GM10266 (cell line): ENCODE measurements at regions not wholly inside any gene's neighbourhood (a gene's known extent, or its start where the extent isn't known, plus 50 kb on each side); places are given as distances from the start of the nearest gene placed in this dataset.

Experiments
- DNase-seq: peaks from one replicate; pipeline ENCODE4 v3.0.0; 2012; ENCODE audit errors: extremely low spot score
- TF ChIP-seq, protein P1 (sequence below): IDR thresholded peaks from 2 replicates; pipeline ENCODE4 v1.5.1; 2012; ENCODE audit warnings: mild to moderate bottlenecking, low read depth; ENCODE audit not compliant: control insufficient read depth, insufficient read depth; ENCODE audit errors: missing control alignments

DNA sequence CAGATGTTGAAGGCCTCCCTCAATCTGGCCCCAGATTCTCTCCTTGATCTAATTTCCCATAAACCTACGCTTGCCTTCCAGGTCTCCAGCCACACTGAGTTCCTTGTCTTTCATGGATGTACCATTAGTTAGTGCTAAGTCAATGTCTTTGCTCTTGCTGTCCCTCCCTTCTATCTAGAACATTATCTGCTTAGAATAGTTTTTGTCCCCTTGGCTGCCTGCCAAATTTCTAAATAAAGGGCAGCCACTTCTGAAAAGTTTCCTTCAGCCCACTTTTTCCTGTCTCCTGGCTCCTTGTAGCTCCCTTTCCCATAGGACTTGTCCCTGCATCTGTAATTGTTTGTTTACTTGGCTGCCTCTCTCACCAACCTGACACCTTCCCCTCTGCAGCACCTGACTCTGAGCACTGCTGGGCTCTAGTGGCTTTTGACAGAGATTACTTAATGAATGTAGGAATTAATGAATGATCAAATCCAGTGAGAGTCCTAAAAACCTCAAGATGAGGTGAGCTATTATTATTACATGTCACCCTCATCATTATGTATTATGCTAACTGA is 58.3 kb downstream of the CXCL12 start:
- DNase-seq: no peak
- TF ChIP-seq, protein P1, sequence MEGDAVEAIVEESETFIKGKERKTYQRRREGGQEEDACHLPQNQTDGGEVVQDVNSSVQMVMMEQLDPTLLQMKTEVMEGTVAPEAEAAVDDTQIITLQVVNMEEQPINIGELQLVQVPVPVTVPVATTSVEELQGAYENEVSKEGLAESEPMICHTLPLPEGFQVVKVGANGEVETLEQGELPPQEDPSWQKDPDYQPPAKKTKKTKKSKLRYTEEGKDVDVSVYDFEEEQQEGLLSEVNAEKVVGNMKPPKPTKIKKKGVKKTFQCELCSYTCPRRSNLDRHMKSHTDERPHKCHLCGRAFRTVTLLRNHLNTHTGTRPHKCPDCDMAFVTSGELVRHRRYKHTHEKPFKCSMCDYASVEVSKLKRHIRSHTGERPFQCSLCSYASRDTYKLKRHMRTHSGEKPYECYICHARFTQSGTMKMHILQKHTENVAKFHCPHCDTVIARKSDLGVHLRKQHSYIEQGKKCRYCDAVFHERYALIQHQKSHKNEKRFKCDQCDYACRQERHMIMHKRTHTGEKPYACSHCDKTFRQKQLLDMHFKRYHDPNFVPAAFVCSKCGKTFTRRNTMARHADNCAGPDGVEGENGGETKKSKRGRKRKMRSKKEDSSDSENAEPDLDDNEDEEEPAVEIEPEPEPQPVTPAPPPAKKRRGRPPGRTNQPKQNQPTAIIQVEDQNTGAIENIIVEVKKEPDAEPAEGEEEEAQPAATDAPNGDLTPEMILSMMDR: no peak

DNA sequence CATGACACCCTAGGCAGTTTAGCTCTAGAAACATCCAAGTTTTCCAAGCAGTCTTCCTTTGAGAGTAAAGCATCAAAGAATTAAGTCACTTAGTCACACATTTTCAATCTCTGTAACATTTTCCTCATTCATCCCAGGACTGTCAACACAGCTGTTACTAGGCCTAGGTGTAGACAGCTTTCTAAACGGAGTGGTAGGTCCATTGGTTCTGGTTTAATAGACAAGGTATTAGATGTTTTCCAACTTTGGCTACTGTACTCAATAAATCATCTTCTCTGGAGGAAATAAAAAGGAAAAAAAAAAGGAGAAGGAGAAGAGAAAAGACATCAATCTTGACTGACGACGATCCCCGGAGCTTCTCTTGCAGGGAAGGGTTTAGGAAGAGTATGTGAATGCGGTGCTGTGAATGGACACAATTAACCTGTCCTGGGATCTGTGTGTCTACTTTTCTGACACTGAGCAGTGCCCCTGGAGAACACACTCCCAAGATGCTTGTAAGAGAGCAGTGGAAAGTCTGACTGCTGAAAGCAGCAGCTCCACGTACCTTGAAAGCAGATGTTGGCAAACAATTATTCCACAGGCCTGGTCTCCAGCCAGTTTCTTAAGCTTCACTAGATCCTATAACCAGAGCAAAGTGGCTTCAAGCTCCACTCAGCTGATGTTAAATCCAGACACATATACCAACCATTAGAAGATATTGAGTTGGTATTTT is 59.1 kb downstream of the CXCL12 start:
- TF ChIP-seq, protein P1: no peak
- DNase-seq: no peak

DNA sequence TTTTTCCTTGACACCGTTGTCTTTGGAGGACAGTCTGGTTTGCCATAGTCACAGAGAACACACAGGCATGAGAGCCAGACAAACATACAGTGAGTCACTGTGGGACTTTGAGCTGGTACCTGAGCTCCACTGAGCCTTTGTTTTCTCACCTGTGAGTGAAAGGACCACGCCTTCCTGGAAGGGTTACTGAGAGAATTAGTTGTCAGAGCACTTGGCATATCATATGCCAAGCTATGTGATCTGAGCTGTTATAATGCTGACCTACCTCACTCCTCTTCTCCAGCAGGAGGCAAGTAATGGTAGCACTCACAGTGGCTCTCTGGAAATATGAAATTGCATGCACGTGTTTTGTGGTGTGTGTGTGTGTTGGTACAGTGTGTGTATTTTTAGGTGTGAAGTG is 59.7 kb downstream of the CXCL12 start:
- no peak for DNase-seq

DNA sequence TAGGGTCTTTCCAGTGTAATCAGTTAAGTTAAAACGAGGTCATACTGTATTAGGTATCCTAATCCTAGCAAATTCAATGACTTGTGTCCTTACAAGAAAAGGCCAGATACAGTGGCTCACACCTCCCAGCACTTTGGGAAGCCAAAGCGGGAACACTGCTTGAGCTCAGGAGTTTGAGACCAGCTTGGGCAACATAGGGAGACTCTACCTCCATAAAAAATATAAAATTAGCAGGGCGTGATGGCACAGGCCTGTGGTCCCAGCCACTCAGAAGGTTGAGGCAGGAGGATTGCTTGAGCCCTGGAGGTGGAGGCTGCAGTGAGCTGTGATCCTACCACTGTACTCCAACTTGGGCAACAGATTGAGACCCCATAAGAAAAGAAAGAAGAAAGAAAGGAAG is 61.1 kb downstream of the CXCL12 start:
- DNase-seq: no peak
- TF ChIP-seq, protein P1: no peak

More for the DNA sequence above, 59.7 kb downstream of the CXCL12 start:
- TF ChIP-seq, protein P1: no peak

DNA sequence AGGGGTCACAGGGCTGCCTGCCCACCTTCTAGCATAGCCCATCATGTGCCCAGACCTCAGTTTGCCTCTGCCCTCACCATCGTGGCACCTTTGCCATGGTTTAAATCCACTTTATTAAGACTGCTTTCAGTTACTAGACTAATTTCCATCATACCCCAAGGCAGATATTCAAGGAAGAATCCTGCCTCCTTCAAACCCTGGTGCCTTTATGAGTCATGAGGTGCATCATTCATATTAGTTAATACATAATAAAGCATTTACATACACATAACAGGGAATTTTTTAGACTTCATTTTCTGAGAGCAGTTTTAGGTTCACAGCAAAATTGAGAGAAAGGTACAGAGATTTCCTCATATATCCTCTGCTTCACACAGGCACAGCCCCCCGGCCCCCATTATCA is 62.8 kb downstream of the CXCL12 start:
- no peak for DNase-seq
- TF ChIP-seq, protein P1: no peak

DNA sequence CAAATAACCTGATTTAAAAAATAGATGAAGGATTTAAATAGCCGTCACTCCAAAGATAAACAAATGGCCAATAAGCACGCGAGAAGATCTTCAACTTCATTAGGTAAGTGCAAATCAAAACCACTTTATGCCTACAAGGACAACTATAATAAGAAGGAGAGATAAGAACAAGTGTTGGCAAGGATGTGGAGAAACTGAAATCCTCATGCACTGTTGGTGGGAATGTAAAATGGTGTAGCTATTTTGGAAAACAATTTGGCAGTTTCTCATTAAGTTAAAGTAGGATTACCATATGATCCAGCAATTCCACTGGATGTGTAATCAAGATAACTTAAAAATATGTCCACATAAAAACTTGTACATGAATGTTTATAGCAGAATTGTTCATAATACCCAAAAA is 64.1 kb downstream of the CXCL12 start:
- DNase-seq: no peak
- TF ChIP-seq, protein P1: no peak

DNA sequence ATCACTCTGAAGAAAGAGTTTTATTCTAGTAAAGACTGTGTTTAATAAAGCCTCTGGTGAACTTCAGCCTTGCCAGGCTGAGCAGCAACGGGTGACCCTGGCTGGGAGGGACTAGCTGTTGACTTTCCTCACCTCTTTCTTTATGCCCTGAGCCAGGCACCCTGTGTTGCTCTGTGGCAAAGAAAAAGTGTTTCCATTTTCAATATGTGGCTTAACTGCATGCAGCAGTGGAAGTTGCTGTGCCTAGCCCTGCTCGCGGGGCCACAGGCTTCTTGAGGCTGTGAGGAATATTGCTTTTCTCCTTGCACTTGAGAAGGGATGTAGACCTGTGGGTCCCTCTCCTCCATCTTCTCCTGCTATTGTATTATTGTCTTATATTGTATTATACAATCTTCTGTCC is 67.0 kb downstream of the CXCL12 start:
- TF ChIP-seq, protein P1: no peak
- DNase-seq: no peak
